CD4-positive, alpha-beta T cell treated with Interleukin-1 beta for 1 hour (primary cell): ENCODE measurements at regions not wholly inside any gene's neighbourhood (a gene's known extent, or its start where the extent isn't known, plus 50 kb on each side); places are given as distances from the start of the nearest gene placed in this dataset.
A peak's percentile ranks its signal among the peaks of the same experiment; 100 is the strongest.

Experiments
- DNase-seq, 2 donors: peaks; one replicate each; pipeline ENCODE4 v3.0.0-alpha.2; 2020 to 2022

DNA sequence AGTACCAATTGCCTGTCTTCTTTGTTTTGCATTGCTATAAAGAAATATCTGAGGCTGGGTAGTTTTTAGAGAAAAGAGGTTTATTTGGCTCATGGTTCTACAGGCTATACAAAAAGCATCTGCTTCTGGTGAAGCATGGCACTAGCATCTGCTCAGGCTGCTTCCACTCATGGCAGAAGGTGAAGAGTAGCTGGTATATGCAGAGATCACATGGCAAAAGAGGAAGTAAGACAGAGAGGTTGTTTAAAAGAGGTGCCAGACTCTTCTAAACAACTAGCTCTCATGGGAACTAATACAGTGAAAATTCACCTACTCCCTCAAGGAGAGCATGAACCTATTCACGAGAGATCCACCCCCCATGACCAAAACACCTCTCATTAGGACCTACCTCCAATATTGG is 56.7 kb upstream of the GUCA2B start:
- DNase-seq, result no peak

DNA sequence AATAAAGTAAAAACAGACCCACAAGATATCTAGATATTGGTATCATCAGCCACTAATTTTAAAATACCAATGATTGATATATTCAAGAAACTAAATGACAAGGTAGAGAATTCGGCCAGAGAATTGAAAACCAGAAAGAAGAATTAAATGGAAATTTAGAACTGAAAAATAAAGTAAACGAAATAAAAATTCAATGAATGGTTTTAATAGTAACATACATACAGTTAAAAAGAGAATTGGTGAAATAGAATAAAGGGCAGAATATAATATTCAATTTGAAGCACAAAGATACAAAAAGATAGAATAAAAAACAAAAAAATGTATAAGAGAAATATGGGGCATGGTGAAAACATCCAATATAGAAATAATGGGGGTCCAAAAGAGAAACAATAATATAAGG is 64.0 kb upstream of the GUCA2B start:
- DNase-seq, result no peak

DNA sequence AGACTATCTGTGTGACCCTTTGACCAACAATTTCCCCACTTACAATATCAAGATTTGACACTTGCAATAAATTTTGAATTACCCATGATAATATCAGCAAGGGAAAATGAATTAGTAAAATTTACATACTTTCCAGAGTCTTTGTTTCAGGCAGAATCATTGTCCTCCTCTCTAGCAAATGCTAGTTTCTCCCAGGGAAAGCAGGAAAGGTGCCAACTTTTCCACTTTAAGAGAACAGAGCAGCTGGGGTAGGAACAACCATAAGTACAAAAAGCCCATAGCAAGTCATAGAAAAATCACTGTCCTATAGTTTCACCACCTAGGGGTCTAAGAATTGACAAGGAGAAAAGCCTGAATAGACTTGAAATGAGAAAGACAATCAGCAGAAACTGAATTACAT is 67.1 kb upstream of the GUCA2B start:
- DNase-seq, result no peak

DNA sequence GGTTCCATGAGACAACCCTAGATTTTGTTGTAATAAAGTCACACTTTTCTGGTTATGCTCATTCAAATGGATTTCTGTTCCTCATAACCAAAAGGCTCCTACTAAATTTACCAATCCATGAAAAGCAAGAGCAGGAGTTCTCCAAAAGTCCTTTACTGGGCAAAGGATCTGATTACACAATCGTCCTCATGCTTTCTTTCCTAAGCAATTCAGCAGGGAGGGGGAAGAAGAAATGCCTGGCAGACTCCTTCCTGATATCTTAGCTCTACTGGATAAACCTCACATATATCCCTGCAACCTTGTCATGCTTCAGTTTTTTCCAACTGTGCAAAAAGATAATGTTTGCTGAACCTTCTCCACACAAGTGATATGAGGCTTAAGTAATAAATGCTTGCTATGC is 67.6 kb upstream of the GUCA2B start:
- DNase-seq, result no peak

DNA sequence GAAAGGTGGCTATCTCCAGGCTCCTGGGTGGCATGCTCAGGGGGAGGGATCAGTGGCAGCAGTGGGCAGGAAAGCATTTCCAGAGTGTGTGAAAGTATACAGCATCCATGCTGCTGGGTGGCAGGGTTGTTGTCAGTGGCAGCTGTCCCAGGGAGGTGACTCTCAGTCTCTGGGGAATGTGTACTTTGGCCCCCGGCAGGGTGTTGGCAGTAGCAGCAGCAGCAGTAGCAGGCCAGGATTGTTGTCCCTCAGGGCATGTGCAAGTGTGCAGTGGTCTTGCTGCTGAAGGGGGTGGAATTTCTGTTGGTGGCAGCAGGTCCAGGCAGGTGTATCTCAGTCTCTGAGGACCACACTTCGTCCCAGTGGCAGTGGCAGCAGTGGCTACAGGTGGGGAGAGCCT is 71.7 kb upstream of the GUCA2B start:
- no peak for DNase-seq

DNA sequence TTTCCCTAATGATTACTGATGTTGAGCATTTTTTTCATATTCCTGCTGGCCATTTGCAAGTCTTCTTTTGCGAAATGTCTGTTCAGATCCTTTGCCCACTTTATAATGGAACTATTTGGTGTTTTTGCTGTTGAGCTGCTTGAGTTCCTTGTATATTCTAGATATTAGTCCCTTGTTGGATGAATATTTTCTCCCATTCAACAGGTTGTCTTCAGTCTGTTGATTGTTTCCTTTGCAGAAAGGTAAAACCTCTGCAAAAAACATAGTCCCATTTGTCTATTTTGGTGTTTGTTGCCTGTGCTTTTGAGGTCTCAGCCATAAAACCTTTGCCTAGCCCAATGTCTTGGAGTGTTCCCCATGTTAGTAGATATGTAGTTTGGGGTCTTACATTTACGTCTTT is 78.0 kb upstream of the GUCA2B start:
- DNase-seq, result no peak

DNA sequence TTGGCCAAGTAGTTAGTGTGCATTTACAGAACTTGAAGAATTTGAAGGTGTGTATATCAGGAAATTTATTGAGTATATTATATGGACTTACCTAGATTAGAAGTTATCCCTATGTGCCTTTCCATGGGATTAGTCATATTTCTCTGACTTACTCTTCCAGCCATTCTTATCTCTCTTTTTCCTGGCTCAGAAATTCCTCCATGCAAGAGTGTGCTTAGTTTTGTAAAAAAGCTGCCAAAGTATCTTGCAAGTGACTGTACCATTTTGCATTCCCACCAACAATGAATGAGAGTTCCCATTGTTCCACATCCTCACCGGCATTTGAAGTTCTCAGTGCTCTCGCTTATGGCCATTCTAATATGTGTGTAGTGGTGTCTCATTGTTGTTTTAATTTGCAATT is 82.2 kb upstream of the GUCA2B start:
- no peak for DNase-seq

DNA sequence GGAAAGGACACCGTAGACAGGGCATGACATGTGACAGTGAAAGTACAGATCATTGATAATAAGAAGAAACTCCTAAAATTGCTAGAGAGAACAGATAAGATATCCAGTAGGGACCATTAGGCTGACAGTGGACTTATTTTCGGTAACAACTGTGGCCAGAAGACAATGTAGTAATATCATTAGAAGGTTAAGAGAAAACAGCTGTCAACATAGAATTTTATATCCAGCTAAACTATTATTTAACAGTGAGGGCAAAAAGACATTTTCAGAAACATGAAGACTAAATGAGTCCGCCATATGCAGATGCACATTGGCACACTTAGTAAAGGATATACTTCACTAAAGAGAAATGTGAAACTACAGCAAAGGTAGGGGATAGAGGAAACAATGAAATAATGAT is 95.4 kb upstream of the GUCA2B start:
- no peak for DNase-seq

DNA sequence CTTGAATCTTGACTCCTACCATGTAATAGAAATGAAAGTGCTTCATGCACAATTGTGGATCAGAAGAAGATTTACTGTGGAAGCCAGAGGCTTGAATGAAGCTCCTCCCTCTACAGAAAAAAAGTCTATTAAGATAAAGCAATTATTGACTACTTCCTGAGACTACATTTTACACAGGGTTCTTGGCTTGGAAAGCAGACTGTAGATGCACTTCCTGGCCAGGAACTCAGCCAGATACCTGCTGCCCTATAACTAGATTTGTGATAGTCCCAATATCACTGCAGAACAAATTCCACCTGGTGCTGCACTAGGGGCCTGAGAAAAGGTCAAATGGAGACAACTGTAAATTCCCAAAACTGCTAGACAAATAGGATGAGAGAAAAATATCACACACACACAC is 96.8 kb upstream of the GUCA2B start:
- DNase-seq, result no peak

DNA sequence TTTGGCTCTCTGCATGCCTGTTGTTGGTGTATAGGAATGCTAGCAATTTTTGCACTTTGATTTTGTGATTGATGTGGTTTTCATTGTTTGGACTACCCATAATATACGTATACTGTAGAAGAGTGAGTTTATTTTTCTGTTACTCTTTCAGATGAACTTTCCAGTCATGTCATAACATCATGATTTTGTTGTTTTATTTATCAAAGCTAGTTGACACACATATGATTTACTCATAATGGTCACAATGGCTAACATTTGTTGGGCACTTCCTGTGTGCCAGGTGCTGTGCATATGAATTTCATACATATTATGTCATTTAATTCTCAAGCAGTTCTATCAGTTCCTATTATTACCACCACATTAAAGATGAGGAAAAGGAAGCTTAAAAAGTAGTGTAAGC is 98.1 kb upstream of the GUCA2B start:
- no peak for DNase-seq

DNA sequence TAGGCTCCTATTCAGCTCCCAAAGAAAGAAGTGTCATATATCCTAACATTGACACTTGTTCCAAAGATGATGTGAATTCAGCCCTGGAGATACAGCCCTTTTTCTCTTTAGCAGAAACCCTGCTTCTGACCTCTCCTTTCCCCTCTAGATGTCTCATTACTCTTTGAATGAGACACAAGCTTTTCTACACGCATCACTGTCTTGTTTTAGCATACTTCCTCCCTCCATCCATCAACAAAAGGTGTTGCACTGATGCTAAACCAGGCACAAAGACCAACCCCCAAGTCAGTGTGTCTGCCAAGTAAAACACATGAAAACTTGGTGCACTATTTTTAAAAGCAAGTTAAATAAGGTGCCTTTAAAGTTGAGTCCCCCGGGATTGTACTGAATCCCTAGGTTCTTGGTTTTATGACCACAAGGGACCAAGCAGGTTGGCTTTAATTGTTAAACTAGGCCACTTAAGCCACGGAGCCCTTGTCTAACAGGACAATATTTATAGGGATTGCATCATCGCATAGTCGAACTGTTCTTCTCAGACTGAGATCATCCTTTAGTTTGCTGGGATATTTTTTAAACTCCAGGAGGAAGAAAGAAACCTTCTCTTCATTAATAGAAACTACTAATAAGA is 101.0 kb upstream of the GUCA2B start:
- DNase-seq, result no peak

DNA sequence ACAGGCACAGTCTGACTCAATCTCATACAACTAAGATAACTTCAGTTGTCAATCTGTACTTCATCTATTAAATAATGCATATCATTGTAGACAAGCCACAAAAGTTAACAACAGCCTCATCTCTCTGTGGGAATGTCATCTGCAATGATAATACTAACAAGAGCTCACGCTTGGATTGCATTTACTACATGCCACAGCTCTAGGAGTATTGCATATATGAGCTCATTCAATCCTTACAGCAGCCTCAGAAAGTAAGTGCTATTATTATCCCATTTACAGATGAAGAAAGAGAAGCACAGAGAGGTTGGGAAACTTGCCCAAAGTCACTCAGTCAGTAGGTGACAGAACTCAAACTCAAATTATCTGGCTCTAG is 105.7 kb upstream of the GUCA2B start:
- DNase-seq, result no peak

DNA sequence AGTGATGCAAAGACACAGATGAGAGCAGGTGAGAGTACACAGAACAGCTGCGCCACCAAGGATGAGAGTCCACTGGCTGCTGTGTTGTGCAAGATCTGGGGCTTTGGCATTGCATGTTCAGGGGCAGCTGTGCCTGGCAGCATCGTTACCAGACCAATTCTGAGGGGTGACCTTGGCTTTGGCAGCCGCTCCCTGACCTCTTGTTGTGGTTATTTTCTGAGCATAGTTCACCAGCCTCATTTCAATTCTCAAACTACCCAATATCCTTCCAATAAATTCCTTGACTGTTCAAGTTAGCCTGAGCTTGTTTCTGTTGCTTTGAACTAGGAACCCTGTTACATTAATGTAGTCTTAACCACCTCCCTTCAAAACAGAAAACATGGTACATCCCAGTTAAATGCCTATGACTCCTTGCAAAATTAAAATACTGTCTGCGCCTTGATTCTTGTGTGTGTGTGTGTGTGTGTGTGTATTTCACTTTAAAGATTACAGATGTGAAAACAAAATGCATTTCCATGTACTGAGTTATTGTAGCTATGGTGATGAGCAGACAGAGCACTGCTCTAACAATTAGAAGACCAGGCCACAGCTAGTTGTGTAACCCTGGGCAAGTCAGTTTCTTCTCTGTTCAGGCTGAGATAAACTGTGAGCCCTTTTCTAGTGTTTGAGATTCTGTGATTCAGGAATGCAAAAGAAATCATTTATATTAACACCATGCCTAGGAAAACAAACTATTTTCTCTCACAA is 106.3 kb upstream of the GUCA2B start:
- DNase-seq, result no peak

DNA sequence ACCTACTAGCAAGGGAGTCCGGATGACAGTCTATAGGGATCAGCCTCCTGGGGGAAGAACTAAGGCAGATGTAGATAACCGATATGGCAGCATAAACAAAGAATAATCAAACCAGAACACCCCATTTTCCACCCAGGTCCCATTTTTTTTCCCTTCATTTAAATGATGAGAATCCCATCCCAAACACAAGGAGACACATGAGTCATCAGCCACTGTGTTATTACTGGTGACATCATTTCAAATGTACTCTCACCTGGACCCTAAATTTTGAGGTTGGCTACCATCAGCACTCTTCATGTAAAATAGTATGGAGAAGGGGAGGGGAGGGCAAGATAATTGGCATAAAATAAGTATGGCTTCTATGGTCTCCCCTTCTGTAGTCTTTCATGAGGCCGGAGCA is 108.9 kb upstream of the GUCA2B start:
- no peak for DNase-seq

DNA sequence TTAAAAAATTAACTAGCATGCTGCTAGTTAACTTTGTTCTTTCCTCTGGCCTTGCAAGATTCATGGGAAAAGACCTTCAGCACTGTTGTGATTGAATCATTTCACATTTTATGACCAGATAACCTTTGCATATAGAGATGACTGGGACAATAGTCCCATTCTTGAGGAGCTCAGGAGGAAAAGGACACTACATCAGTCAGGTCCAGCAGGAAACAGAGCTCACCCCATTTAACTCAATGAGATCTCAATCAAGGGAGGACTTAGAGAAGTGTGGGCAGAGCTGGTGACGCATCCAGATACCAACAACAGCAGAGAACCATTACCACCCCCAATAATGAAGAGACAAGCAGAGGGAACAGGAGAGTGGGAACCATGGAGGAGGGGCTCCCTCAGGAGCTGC is 109.4 kb upstream of the GUCA2B start:
- DNase-seq, result no peak

DNA sequence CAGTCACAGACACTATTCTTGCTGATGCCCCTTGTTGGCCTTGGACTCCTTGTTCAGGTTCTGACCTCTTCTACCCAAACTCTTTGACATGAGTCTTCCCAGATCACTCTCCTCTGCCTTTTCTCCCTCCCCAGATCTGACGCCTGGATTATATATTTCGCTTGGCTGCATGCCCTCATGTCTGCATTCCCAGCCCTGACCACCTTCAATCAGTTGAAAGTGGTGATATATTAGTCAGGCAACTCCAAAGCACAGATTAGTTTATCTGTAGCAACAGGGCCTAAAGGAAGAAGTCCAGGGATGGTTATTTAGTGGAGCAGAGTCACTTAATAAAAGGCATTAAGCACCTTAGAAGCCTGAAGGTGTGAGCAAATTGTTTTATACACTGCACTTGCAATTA is 110.0 kb upstream of the GUCA2B start:
- DNase-seq, result no peak

DNA sequence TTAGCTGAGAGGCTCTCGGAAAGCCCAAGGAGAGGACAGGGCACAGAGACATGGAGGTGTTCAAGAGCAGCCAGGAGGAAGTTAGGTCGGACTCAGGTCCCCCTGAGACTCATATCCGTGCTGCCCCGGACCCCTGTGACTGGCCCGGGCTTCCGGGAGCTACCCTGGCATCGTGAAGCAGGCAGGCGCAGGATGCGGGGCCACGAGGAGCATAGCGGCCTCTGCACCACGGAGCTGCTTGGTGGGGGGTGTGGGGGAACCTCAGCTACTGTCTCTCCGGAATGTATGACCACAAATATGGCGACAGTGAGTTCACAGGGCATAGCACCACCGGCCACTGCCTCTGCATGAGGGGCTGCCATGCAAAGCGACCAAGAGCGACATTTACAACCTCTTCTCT is 112.2 kb upstream of the GUCA2B start:
- no peak for DNase-seq

DNA sequence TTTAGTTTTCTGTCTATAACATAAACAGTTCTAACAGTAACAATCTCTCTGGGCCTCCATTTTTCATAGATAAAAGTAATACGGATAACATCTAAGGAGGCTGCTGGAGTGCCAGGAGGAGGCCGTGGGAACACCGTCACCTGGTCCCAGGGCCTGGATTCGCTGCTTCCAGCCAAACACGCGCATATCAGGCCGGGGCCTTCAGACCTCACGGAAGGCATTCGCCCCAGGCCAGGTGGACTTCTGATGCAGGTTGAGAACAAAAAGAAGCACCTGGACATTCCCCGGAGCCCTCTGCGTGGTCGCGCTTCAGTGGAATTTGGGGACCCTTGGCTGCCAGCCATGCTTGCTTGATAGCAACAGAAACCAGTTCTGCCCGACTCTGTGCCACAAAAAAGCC is 113.1 kb upstream of the GUCA2B start:
- no peak for DNase-seq

DNA sequence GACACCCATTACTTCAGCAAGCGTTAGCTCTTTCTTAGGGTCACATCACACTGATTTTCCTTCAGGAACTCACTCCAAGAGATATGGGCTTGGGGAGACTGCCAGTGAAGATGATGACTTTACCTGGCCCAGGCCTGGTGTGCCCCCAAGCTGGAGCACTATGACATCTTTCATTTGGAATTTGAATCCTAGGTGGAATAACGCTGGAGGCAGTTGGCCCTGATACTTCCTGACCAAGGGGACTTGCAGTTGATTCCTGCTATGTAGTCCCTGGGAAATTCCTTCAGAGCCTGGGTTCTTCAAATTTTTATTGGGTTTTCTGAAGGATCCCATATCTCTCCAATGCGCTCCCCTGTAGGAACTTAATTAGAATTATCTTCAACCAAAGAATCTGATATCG is 114.9 kb upstream of the GUCA2B start:
- no peak for DNase-seq

DNA sequence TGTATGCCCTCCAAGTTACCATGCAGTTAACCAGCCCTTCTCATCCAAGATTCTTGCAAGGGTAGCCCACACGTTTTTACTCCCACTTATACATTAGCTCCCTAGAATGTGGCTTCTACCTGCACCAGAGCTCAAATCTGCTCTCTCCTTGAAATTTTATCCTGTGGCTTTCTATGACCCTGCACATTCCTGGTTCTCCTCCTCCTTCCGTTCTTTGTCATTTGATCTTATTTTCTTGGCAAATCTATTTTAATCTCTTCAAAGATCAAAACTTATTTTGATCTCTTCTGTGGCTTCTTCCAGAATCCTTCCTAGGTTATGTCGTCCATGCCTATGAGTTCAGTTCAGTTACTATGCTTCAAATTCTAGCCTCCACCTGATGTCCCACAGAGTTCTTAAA is 115.6 kb upstream of the GUCA2B start:
- no peak for DNase-seq

DNA sequence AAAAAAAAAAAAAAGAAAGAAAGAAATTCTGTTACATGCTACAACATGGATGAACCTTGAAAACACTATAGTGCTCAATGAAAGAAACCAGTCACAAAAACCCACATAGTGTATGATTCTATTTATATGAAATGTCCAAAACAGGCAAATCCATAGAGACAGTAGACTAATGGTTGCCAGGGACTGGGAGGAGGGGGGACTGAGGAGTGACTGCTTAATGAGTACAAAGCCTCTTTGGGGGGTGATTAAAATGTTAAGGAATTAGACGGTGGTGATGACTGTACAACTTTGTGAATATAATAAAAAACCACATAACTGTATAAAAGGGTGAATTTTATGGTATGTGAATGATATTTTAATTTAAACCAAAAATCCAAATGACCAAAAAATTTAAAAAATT is 116.0 kb upstream of the GUCA2B start:
- DNase-seq, result no peak

DNA sequence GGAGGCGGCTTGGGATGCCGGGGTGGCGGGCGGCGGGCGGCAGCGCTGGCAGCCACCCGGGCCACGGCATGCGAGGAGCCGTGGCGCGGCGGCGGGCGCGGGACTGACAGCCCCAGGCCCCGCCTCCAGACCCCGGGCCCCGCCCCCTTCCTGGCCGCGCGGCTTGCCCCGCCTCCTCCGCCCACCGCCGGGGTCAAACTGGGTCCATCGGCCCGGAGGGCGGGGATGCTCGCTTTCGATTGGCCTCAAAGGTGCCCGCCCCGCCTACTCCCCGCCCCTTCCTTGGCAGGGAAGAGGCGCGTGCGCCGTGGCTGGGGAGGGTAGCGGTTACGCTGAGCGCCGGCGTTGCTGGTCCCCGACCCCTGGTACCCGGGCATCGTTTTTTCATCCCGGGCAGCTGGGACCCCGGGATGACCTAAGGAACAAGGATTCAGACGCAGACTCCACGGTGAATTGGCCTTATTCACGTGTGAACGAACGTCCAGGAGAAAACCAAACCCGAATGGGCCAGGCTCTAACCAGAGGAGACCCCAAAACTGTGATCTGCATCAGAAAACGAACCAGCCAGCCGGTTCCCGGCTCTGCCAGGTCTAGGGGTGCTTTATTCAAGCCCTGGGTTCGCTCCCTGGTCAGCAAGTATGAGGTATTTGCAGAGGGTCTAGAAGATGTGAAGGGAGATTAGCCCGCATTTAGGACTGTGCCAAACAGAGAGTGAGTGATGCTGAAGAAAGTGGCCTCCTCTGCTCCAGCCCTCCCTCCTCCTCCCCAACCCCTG is 117.2 kb upstream of the GUCA2B start:
- DNase-seq, result peak; percentile 96 to 97

DNA sequence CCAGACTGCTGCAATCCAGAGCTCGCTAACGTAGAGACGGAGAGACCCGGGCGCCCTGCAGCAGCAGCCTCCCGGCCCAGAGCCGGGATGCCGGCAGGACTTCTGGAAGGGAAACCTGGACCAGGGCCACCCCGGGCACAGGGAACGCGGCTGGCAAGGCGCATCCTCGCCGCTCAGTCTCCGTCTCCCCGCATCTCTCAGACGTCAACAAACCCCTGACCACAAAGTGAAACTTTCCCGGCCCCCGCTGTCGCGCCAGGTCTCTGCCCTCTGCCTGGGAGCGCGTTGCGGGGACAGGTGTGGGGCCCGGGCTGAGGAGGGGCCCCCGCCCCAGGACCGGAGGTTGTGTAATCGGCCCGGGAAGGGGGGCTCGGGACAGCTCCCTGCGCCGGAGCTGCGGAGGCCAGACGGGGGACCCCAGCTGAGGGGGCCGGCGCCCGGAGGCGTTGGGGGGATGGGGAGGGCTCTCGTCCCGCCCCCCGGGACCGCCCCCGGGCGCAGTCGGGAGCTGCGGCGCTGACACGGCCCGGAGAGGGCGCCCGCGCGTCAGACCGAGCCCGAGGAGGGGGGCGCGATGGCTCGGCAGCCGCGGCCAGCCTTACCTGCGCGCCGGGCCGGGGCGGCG is 116.6 kb upstream of the HIVEP3 start:
- peak; percentile 57 to 66 for DNase-seq

DNA sequence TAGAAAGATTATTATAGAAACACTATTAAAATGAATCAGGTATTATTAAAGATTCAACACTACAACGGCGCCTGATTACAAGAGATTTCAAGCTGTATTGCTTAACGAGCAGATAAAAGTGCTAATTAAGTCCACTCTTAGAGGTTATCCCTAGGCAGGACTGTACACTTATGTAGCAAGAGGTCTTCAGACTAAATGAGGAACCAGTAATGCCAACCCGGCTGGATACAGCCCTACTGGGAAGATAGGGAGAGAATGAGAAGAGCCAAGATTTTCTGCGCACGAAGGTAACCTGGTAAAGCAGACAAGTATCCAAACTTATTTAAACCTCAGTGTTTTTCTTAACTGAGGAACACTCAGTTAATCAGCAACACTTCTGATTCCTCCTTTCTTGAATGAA is 115.7 kb upstream of the HIVEP3 start:
- no peak for DNase-seq
